Cardiac fibroblast (primary cell): ENCODE measurements at regions not wholly inside any gene's neighbourhood (a gene's known extent, or its start where the extent isn't known, plus 50 kb on each side); places are given as distances from the start of the nearest gene placed in this dataset.

Experiments
- DNase-seq, 2 donors: peaks; one replicate each; pipeline versions ENCODE4 v3.0.0 to v3.0.0-alpha.2; 2010; ENCODE audit warnings: low read depth in 2 of 2
- H3K4me3 ChIP-seq, 2 donors: replicated peaks in 1 of 2; 1 replicate in 1 of 2; 2 replicates in 1 of 2; pipeline ENCODE4 v1.5.1; 2011; ENCODE audit warnings: low read depth in 2 of 2, low read length in 2 of 2, mild to moderate bottlenecking in 2 of 2, moderate library complexity in 1 of 2
- TF ChIP-seq, protein P1 (sequence below): IDR thresholded peaks from one replicate; pipeline ENCODE4 v1.5.1; 2011; ENCODE audit warnings: low read depth, mild to moderate bottlenecking, low read length, inconsistent platforms

DNA sequence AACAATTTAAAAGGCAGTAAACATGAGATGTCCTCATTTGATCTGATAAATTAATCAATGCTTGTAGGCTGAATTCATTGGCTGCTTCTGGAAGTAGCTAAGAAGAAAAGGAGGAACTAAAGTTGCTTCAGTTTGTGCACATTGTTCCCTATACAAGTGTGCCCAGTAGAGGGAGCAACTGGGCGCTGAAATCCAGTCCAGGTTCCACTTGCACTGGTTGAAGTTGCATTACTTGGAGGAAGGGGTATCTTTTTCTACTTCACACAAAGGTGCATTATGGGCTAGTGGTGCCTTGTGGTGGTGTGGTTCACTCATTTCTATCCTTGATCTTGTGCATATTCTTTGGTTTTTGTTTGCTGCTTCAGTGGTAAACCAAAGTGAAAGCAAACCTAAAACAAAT lies 67.9 kb upstream of the SOX3 start:
- H3K4me3 ChIP-seq, result no peak overlapping the region
- DNase-seq, result peak; percentile 15 to 24
- TF ChIP-seq, protein P1, sequence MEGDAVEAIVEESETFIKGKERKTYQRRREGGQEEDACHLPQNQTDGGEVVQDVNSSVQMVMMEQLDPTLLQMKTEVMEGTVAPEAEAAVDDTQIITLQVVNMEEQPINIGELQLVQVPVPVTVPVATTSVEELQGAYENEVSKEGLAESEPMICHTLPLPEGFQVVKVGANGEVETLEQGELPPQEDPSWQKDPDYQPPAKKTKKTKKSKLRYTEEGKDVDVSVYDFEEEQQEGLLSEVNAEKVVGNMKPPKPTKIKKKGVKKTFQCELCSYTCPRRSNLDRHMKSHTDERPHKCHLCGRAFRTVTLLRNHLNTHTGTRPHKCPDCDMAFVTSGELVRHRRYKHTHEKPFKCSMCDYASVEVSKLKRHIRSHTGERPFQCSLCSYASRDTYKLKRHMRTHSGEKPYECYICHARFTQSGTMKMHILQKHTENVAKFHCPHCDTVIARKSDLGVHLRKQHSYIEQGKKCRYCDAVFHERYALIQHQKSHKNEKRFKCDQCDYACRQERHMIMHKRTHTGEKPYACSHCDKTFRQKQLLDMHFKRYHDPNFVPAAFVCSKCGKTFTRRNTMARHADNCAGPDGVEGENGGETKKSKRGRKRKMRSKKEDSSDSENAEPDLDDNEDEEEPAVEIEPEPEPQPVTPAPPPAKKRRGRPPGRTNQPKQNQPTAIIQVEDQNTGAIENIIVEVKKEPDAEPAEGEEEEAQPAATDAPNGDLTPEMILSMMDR, result peak; percentile 49

DNA sequence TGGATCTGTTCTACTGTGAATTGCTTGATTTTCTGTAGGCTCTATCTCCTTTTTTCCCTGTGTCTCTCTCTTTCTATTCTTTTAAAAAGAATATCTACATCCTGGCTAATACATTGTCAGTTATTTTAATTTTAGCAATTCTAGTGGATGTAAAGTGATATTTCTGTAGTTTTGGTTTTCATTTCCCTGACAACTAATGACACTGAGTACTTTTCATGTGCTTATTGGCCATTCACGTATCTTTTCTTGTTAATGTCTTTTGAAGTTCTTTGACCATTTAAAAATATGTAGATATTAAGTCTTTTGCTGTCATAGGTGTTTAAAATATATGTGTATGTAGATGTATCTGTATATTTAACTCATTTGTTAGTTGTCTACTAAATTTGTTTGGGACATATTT lies 59.0 kb upstream of the SOX3 start:
- TF ChIP-seq, protein P1, result no peak
- no peak for DNase-seq
- no peak overlapping the region for H3K4me3 ChIP-seq
